GM12864 (cell line): ENCODE measurements at regions not wholly inside any gene's neighbourhood (a gene's known extent, or its start where the extent isn't known, plus 50 kb on each side); places are given as distances from the start of the nearest gene placed in this dataset.
"Not testable (repeated sequence)": the region's sequence is repeated elsewhere in the genome, so short reads cannot be mapped to it uniquely, and the experiment has no call there.

Source experiments
- DNase-seq: peaks from one replicate; pipeline ENCODE4 v3.0.0-alpha.2; 2011; ENCODE audit warnings: low read depth
- H3K4me3 ChIP-seq: 2 replicates; pipeline ENCODE4 v1.5.1; 2011; ENCODE audit warnings: mild to moderate bottlenecking, low read depth, low read length, control low read depth
- TF ChIP-seq, protein P1 (sequence below): IDR thresholded peaks from 2 replicates; pipeline ENCODE4 v1.5.1; 2011; ENCODE audit warnings: low read depth, mild to moderate bottlenecking, moderate library complexity, low read length, control low read depth, inconsistent platforms; ENCODE audit errors: missing control alignments

GRCh38 chr16:59552164-59552563 is 818.0 kb upstream of the GOT2 start:
- TF ChIP-seq, protein P1, sequence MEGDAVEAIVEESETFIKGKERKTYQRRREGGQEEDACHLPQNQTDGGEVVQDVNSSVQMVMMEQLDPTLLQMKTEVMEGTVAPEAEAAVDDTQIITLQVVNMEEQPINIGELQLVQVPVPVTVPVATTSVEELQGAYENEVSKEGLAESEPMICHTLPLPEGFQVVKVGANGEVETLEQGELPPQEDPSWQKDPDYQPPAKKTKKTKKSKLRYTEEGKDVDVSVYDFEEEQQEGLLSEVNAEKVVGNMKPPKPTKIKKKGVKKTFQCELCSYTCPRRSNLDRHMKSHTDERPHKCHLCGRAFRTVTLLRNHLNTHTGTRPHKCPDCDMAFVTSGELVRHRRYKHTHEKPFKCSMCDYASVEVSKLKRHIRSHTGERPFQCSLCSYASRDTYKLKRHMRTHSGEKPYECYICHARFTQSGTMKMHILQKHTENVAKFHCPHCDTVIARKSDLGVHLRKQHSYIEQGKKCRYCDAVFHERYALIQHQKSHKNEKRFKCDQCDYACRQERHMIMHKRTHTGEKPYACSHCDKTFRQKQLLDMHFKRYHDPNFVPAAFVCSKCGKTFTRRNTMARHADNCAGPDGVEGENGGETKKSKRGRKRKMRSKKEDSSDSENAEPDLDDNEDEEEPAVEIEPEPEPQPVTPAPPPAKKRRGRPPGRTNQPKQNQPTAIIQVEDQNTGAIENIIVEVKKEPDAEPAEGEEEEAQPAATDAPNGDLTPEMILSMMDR, result no peak
- H3K4me3 ChIP-seq, result no peak overlapping the region
- no peak for DNase-seq

- TF ChIP-seq, protein P1, result no peak
- DNase-seq, result no peak
- H3K4me3 ChIP-seq, result no peak overlapping the region
Measured at GRCh38 chr16:59545721-59546120, 811.6 kb upstream of the GOT2 start.

- no peak for DNase-seq
- H3K4me3 ChIP-seq, result no peak overlapping the region
- TF ChIP-seq, protein P1, result no peak
Measured at GRCh38 chr16:59543641-59544040, 809.5 kb upstream of the GOT2 start.

GRCh38 chr16:59540621-59541020 is 806.5 kb upstream of the GOT2 start:
- DNase-seq, result no peak
- TF ChIP-seq, protein P1, result no peak
- no peak overlapping the region for H3K4me3 ChIP-seq

- DNase-seq, result no peak
- TF ChIP-seq, protein P1, result no peak
- H3K4me3 ChIP-seq, result no peak overlapping the region
Measured at GRCh38 chr16:59535298-59535697, 801.2 kb upstream of the GOT2 start.

- DNase-seq, result no peak
- TF ChIP-seq, protein P1, result no peak
- no peak overlapping the region for H3K4me3 ChIP-seq
Measured at GRCh38 chr16:59527206-59527997, 793.3 kb upstream of the GOT2 start.

DNA sequence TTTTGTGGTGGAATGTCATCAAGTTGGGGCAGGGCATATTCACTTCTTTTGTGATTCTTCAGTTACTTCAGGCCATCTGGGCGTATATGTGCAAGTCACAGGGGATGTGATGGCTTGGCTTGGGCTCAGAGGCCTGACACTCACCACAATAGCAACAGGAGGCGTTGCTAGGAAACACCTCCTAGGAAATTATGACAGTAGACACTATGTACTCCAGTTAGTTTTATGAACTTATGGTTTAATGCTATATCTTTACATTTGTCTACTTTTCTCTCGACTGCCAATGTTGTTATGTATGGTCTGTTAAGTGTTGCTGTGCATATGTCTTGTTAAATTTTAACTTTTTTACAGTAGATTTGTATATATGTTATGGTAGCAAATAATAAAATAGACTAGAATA is 788.7 kb upstream of the GOT2 start:
- DNase-seq, result no peak
- no peak overlapping the region for H3K4me3 ChIP-seq
- TF ChIP-seq, protein P1, result no peak

DNA sequence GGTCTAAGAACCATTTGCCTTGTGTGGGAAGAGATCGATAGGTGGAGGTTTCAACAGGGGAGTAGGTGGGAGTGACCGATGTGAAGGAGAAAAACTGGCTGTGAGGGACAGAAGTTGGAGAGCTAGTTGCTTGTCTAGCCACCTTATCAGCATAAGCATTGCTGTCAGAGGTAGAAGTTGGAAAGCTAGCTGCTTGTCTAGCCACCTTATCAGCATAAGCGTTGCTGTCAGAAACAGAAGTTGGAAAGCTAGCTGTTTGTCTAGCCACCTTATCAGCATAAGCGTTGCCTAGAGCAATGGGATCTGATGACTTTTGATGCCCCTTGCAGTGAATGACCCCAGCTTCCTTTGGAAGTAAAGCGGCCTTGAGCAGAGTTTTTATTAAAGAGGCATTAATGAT is 784.6 kb upstream of the GOT2 start:
- H3K4me3 ChIP-seq, DNase-seq: not testable (repeated sequence)
